ENCODE measurements at regions not wholly inside any gene's neighbourhood (a gene's known extent, or its start where the extent isn't known, plus 50 kb on each side); places are given as distances from the start of the nearest gene placed in this dataset.

GRCh38 chrX:22366906-22367305, 94.2 kb downstream of the CBLL2 start:
- TF ChIP-seq CTCF (IDR thresholded peaks at IDR 0.05) (no peak), POLR2A (IDR thresholded peaks at IDR 0.05) (no peak)

Data from body of pancreas (tissue), 4 donors.